CD4-positive, alpha-beta T cell treated with Interleukin-12 subunit alpha and Interleukin-12 subunit beta, for 1 hour (primary cell): ENCODE measurements at regions not wholly inside any gene's neighbourhood (a gene's known extent, or its start where the extent isn't known, plus 50 kb on each side); places are given as distances from the start of the nearest gene placed in this dataset.
A peak's percentile ranks its signal among the peaks of the same experiment; 100 is the strongest.
"Not testable (repeated sequence)": the region's sequence is repeated elsewhere in the genome, so short reads cannot be mapped to it uniquely, and the experiment has no call there.

Experiments
- DNase-seq: peaks from one replicate; pipeline ENCODE4 v3.0.0-alpha.2; 2020

- no peak for DNase-seq
Observed at GRCh38 chr22:25420471-25420924, 144.0 kb upstream of the GRK3 start.

GRCh38 chr22:25420925-25421904 is 143.3 kb upstream of the GRK3 start:
- DNase-seq = no peak

GRCh38 chr22:25426530-25427308 is 137.8 kb upstream of the GRK3 start:
- DNase-seq = not testable (repeated sequence)

GRCh38 chr22:25431637-25432342 is 132.7 kb upstream of the GRK3 start:
- DNase-seq = not testable (repeated sequence)

GRCh38 chr22:25433381-25433970 is 131.0 kb upstream of the GRK3 start:
- not testable (repeated sequence) for DNase-seq

- no peak for DNase-seq
Observed at GRCh38 chr22:25437414-25438160, 126.9 kb upstream of the GRK3 start.

- no peak for DNase-seq
Observed at GRCh38 chr22:25447067-25447685, 117.3 kb upstream of the GRK3 start.

- peak; percentile 89 for DNase-seq
Observed at GRCh38 chr22:25447686-25448434, 116.6 kb upstream of the GRK3 start.

- peak; percentile 7 for DNase-seq
Observed at GRCh38 chr22:25448435-25449051, 115.9 kb upstream of the GRK3 start.

GRCh38 chr22:25449781-25450317 is 114.6 kb upstream of the GRK3 start:
- no peak for DNase-seq

- no peak for DNase-seq
Observed at GRCh38 chr22:25451480-25452114, 112.9 kb upstream of the GRK3 start.

GRCh38 chr22:25452116-25452700 is 112.3 kb upstream of the GRK3 start:
- no peak for DNase-seq

GRCh38 chr22:25453058-25453457 is 111.4 kb upstream of the GRK3 start:
- no peak for DNase-seq

- DNase-seq = no peak
Observed at GRCh38 chr22:25453557-25453956, 110.9 kb upstream of the GRK3 start.

- DNase-seq = not testable (repeated sequence)
Observed at GRCh38 chr22:25456300-25457043, 108.0 kb upstream of the GRK3 start.

GRCh38 chr22:25458631-25459030 is 105.8 kb upstream of the GRK3 start:
- DNase-seq = not testable (repeated sequence)

GRCh38 chr22:25460682-25461081 is 103.8 kb upstream of the GRK3 start:
- DNase-seq = not testable (repeated sequence)

GRCh38 chr22:25461301-25461700 is 103.2 kb upstream of the GRK3 start:
- no peak for DNase-seq
